GM12874 (cell line): ENCODE measurements at regions not wholly inside any gene's neighbourhood (a gene's known extent, or its start where the extent isn't known, plus 50 kb on each side); places are given as distances from the start of the nearest gene placed in this dataset.
A peak's percentile ranks its signal among the peaks of the same experiment; 100 is the strongest.

Experiments
- CTCF ChIP-seq: IDR thresholded peaks from 2 replicates; pipeline ENCODE4 v1.5.1; 2011; ENCODE audit warnings: low read depth, mild to moderate bottlenecking, control low read depth, low read length, moderate library complexity; ENCODE audit not compliant: insufficient read depth

DNA sequence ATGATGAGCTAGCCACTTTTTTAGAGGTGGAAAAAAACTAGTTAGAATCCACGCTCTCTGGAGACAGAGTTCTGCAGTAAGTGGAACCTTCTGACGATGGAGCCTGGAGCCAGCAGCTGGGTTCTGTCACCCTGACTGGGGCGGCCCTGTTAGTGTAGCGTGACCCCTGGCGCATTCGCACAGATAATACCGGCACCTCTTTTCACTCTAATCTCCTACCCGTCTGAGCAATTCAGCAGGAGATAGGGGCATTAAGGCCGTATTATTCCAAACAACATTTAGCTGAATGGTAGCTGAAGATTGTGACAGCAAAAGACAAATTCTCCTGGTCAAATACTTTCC is 292.6 kb downstream of the FBXO8 start:
- TF ChIP-seq CTCF = no peak

GRCh38 chr4:173990126-173990868 is 293.2 kb downstream of the FBXO8 start:
- TF ChIP-seq CTCF = peak; percentile 32; the same call in 1 of the 2 replicates

DNA sequence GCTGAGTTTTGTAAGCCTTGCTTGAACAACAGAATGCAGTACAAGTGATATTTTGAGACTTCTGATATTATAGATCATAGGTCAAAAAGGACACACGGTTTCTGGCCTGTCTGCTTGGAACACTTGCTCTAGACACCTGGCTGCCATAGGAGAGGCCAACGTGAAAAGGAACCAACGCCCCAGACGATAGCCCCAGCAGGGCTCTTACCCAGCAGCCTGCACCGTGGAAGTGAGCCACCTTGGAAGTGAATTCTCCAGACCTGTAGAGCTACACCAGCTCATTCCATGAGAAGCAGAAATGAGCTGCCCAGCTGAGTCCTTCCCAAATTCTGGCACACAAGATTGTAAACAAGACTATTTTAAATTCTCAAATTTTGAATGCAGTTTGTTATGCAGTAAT is 323.1 kb downstream of the FBXO8 start:
- no peak for TF ChIP-seq CTCF

DNA sequence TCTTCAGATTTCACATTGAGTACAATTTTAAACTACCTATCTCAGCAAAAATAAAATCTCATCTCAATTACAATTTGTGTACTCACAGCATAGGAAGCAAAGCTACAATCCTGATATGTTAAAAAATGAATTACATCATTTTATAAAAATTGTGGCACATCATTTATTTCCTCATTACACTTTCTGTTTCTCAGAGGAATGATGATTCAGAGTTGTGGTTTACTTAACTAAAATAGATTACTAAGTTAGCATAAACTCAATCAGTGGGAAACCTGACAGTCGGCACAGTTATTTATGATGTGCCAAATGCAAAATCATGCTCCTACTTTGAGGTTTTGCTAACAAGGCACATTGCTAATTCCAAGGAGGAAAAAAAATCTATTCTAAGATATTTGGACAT is 325.0 kb downstream of the FBXO8 start:
- TF ChIP-seq CTCF = no peak

DNA sequence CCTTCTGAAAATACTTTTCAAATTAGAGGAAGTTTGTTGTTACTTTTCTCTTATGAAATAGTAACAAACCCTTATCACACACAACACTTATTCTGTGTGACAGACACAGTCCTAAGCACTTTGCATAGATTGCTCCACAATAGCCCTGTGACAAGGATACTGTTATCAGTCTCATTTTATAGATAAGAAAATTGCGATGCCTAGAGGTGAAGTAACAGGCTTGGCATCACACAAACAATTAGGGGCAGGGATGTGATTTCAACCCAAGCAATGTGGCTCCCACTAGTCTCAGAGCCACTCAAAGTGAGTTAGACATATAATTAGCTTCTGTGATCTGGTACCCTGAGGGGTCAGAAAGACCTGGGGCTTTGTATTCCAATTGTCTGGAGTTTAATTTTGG is 339.9 kb downstream of the FBXO8 start:
- TF ChIP-seq CTCF = no peak

- no peak for TF ChIP-seq CTCF
These were observed 343.3 kb downstream of the FBXO8 start for GRCh38 chr4:173940146-173940545.

DNA sequence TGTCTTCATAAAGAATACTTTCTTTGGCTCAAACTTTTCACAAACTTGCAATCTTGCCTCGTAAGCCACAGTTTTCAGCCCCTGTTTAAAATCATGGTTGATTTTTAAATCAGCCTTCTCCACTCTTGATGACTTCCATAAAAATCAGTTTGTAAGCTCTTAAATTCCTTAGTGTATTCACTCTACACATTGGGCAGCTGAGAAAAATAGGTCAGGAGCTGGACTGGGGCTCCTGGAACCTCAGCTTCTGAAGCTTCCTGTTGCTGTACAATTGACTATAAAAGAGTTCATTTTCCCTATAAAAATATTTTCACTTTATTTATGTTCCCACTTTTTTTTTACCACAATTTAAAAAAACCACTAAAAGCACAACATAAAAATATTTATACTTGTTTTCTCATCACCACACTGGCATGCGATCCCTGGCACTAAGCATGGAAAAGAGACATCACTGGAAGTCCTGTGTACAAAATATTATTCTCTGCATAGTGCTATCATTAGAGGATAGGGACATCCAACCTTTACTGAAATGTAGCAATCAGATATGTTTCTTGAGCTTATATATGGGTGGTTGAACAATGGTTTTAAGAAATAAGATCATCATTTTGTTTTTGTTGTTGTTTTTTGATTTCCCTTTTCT is 345.7 kb downstream of the FBXO8 start:
- TF ChIP-seq CTCF = no peak
